Stimulated activated CD4-positive, alpha-beta T cell treated with anti-CD3 and anti-CD28 coated beads, Interleukin-4, amount 100 ng/mL, for 1 hour (primary cell): ENCODE measurements at regions not wholly inside any gene's neighbourhood (a gene's known extent, or its start where the extent isn't known, plus 50 kb on each side); places are given as distances from the start of the nearest gene placed in this dataset.
"Not testable (repeated sequence)": the region's sequence is repeated elsewhere in the genome, so short reads cannot be mapped to it uniquely, and the experiment has no call there.

ENCODE experiments used
- DNase-seq: peaks from one replicate; pipeline ENCODE4 v3.0.0-alpha.2; 2020

DNA sequence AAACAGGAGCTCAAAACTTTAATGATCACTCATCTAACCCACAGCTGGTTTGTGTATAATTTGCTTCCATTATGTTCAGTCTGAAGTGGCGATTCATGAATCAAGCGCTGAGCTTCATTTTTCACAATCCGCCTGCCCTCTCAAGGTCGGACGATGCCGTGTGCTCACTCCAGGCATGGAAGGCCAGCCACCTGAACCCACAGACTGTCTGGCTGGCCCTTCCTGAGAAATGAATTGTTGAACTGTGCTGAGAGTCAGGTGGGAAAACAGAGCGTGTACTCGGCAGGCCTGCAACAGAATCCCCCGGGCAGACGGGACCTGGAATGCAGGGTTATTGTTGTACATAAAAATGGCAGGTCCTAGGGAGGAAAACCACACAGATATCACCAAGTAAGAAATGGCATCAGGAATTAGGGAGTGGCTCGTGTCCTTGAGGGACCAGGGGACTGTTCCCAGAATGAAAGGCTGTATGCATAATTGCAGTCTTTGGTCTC is 375.7 kb downstream of the IRX2 start:
- no peak for DNase-seq

DNA sequence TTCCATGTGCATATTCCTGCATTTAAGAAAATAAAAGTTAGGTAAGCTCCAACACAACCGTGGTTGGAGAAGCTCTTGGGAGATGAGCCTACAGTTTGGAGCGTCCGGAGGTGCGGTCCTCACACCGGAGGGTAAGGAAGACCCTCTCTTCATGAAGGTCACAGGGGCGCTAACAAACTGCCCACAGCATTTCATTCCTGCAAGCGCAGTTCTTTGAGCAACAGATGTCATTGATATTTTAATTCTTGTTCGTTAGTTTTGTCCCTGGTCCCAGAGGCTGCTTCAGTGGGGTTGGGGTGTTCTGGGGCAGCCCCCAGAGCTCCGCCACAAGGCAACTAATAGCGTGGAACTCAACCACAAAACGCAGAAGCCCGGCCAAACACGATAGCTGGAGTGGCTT is 376.2 kb downstream of the IRX2 start:
- no peak for DNase-seq

DNA sequence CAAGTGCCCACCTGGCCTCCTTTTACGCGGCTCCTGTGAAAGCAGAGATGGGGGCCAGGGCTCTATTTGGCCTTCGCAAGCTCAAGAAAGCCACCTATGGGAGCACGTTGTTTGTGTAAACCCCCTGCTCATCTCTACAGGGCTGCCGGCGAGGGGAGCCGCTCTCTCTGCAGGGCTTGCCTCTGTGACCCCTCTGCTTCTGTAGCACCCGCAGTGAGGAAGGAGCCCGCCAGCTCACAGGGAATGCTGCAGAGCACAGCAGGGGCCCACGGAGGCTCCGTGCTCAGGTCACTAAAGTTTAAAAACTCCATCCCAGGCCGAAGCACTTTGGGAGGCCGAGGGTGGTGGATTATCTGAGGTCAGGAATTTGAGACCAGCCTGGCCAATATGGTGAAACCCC is 376.8 kb downstream of the IRX2 start:
- no peak for DNase-seq

DNA sequence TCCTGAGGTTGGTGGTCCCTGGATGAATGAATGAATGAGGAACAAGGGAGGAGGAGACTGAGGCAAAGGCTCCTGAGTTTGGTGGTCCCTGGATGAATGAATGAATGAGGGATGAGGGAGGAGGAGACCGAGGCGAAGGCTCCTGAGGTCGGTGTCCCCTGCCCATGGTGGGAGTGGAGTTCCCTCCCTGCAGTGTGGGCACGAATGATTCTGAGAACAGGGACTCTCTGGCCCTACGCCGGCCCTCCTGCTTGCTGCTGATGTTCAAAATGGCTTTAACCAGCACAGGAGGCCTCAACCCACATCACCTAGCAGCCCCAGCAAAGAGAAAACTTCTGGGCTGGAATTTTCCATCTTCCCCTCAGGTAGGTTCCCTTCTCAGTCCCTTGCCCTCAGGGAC is 377.8 kb downstream of the IRX2 start:
- no peak for DNase-seq

DNA sequence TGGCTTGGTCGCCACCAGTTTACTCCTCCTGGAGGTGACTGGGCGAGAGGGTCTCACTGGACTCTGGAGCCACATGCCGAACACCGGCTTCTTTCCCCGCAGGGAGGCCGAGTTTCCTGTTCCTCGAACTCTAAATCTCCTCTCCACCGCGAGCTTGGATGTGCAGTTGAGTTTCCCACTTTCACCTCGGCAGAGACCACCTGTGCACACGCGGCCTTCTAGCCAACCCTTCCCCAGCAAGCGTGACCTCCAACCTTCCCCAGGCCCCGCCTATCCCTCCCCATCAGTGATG is 380.1 kb downstream of the IRX2 start:
- no peak for DNase-seq

DNA sequence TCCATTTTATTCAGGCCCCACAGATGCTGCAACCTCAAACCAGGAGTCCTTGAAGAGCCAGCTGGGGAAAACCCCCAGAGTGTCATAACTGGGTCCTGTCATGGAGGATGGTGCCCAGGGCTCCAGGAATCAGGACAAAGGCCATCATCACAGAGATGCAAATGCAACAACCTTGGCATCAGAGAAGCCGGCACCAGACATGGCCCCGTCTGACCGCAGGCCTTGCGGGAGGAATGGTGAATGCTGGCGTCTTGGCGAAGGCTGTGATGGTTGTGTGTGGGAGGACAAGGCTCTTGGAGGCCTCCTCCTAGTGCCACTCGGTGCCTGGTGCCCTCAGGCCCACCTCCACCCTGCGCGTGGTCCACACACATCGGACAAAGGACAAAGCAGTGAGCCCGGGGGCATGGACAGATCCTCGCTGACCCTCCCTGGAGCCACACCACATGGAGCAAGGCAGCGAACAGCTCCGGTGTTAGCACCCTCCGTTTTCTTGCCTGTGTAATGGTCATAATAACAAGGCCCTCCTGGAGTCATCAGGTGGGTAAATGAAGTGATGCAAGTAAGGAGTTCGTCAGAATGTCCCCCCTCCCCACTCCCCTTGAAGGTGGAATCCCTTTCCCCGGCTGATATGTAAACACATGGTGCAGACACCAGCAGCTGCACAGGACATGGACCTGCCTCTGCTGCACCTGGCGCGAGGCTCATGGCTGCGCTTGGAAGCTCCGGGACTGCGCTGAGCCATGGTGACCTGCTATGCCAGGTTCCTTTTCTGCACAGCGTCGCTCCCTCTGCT is 380.7 kb downstream of the IRX2 start:
- no peak for DNase-seq

DNA sequence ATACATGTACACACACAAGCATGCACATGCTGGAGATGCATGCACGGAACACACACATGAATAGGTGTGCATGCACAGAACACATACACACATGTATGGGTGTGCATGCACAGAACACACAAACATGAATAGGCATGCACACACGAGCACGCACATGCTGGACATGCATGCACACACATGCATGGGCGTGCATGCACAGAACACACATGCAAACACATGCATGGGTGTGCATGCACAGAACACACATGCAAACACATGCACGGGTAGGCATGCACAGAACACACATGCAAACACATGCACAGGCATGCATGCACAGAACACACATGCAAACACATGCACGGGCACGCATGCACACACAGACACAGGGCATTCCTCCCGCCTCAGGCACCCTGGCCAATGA is 382.3 kb downstream of the IRX2 start:
- DNase-seq = no peak

DNA sequence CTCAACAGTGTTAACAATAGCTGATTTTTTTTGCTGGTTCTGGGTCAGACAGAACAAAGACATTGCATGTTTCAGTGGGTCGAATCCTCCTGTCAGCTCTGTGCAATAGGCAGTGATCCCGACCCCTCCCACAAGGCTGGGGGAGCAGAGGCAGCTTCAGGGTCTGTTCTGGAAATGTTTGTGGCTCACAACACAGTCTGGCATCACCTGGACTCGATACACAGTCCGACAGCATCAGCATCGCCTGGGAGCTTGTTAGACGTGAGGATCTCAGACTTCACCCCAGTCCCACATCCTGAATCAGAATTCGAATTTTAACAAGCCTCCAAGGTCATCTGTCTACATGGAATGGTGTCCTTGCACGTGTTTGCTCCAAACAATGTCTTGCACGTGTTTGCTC is 384.7 kb downstream of the IRX2 start:
- no peak for DNase-seq

DNA sequence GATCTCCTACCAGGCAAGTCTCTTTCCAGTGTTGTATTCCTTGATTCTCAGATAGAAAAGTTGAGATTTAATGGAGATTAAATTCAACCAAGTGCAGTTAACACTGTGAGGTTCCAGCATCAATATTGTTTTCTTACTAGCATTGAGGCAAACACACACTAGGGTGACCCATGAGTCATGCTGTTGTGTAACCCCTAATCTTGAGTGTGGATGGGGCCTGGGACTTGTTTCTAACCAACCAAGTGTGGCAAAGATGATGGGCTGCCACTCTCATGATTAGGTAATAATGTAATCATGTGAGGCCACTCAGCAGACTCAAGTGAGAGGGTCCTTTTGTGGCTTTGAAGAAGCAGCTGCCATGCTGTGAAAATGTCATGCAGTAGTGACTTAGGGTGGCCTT is 394.2 kb downstream of the IRX2 start:
- DNase-seq = no peak

DNA sequence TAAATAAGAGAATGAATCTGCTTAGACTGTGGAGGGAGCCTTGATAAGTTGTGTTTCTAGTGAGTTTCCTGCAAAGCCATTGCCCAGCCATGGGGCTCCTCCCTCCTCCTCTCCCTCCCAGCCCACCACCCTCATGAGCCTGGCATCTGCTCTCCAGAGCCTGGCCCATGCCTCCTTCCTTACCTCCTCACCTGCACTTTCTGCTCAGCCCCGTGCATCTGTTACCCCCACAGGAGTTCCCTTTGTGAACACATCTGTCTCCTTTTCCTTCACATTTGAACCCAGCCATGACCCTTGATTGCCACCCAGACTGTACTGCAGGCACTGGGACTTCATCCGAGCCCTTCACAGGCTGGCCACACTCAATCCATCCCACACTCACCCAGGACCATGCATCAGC is 395.6 kb downstream of the IRX2 start:
- no peak for DNase-seq

DNA sequence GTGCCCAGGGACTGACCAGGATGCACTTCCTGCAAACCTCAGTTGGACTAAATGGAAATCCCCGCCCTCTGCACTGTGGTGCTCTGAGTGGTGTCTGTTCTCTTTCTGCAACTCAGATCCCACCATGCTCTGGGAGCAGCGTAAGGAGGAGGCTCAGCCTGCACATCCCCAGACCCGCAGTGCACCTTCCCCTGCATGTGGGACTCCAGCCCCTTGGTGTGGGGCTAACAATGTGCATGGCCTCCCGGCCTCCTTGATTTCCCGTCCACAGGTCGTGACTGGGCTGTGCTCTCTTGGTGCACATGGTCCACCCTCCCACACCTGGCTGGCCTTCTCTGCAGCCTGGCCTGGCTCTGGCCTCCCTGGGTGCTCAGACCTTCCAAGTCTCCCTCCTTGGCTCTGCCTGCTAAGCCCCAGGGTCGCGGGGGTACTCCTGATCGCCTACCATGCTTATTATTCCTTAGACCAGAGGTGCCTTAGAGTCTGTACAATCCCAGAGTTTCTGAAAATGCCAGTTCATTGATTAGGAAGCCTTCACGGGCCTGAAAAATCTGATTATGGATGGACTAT is 397.5 kb downstream of the IRX2 start:
- DNase-seq = no peak

DNA sequence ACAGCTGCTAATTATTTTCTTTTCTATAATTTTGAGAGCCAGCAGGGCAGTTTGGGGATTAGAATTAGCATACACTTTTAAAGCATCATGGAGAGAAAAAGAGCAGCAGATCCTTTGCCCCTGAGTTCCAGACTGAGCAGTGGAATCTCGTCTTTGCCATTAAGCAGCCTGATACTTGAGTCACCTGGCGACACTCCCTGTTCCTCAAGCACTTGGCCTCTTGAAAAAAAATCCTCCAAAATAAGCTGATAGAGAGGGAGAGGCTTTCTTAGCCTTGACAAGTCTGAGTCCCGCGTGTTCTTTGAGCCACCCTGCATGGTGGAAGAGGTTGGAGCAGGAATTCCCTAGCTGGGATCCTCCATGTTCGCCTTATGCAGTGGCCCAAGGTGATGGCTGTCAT is 398.3 kb downstream of the IRX2 start:
- no peak for DNase-seq

DNA sequence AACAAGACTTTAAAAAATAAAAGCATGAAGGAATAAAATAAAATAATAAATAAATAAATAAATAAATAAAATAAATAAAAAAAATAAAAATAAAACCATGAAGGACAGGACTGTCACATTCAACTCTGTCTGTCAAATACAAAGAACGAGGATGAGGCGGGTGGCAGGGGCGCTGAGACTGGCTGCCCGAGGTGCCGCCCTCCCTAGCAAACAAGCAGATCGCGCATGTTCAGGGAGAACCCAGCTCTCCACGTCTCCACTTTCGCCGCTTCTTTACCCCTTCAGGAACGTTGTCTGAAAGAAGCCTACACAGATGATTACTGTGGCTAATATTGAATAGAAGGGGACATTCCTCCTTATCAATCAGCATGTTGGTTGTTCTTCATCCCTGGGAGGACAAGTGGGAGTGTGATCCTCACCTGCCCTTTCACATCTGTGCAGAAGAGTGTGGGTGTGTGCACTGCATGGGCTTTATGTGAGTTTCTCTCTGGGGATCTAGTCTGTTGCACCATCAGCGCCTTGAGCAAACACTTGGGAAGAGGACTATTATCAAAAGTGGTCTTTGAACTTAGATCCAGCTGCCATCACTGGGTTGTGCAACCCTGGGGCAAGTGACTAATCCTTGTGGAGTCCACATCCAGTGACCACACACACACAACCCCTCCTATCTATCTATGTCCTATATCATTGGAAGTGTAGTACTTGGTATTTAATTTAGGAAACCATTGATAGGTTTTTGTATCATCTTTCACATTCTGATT is 399.2 kb downstream of the IRX2 start:
- DNase-seq = no peak

DNA sequence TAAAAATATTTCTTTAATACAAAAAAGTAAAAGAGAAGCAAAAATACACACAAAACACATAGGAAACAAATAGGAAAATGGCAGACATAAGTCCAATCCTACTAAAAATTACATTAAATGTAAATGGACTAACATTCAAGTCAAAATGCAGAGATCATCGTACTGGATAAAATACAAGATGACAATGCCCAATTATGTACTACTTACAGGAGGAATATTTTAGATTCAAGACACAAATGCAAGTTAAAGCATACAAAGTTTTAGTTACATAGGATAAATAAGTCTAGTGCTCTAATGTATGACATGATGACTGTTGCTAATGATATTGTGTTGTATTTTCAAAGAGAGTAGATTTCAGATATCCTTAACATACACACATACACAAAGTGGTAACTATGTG is 401.7 kb downstream of the IRX2 start:
- DNase-seq = not testable (repeated sequence)

DNA sequence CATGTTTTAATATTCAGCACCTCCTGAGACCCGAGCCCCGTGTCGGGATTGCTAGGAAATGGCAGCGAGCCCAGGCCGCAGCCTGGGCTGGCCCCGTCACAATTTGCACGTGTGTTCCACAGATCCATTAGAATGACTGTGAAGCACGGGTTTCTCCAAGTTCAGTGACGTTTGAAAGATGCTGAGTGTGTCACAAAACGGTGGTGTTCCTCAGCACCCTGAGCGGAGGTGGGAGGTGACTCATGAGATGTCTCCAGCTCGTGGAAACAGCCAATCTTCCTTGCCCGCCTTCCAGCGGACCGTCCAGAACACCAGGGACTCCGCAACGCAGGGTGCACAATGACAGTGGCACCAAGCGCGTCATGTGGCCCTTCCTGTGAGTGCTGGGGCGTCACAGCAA is 412.8 kb downstream of the IRX2 start:
- no peak for DNase-seq

DNA sequence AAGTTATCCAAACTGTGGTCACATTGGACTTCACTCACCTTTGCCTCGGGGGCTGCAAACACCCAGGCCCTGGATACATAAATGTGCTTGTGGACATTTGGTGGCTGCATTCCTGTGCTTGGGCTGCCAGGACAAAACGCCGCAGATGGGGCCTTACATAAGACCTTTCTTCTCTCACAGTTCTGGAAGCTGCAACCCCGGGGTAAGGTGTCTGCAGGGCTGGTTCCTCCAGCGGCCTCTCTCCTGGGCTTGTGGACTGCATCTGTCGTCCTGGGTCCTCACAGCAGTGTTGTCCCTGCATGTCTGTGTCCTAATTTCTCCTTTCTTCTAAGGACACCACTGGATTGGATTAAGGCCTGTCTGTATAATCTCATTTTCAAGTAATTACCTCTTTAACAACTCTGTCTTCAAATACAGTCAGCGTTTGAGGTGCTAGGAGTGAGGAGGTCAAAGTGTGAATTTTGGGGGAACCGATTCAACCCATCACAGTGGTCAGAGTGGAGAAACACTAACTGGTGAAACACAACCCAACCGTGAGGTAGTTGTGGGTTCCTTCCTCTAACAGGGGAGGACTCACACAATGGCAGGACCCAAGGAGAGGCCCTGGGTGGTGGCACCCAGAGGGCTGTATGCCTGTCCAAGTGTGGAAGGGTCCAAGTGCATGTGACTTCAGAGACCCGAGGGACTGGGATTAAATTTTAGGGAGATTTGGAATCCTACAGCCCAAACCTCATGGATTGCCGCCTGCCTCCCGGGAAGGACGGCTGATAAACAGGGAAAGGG is 415.6 kb downstream of the IRX2 start:
- no peak for DNase-seq

DNA sequence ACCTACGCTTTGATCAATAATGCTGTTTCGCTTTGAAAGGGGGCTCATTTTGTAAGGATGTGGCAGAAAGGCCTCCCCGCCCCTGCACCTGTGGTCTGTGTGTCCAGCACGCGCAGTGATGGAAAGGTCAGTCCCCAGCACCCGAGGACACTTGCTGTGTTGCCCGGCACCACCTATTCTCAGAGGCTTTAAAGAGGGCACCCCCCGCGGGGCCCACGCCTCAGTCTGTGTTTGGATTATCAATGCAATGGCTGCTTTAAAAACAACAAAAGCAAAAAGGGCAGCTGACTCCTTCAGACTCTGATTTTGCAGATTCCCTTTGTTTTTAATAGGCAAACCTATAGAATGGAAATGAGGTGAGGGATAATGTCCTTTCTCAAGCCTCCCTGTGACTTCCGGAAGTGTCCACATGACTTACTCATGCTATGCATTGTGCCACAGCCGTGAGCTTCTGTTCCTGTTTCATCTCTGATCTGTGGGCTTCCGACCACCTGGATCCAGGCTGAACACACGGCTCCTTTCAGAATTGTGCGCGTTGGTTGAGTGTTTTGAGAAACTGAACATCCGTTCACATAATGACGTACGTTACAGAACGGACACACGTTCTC is 416.2 kb downstream of the IRX2 start:
- no peak for DNase-seq

DNA sequence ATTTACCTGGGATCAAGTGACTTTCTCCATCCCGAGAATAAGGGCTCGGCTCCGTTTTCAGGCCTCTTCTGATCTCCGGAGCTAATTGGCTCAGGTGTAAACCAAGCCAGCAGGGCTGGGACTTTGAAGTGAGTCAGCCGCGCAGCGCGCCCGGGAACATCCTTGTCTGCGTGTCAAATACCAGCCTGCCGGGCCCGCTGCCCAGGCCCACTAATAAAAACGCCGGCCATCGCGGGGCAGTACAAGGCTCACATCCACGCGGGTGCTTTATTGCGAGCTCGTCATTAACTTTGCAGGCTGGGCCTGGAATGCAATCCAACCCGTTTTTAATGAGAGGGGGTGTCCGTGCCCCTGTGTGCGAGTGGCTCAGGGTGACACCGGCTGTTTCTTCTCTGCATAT is 416.8 kb downstream of the IRX2 start:
- DNase-seq = no peak

DNA sequence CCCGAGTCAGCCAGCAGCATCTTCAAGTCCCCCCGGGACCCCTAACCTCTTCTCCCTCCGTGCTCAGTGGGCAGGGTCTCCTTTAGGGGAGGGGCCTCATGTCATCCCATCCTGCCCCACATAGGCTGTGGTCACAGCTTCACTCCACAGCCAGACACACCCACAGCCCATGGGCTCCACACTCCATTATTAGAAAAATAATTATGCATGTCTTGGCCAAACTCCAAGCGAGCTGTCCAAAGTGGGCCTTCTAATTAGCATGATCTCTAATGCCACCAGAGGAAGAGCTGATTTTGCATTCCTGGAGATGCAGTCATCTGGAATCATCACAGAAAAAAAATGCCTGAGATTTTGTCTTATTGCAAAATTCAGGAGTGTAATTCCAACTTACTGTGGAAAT is 418.2 kb downstream of the IRX2 start:
- no peak for DNase-seq

DNA sequence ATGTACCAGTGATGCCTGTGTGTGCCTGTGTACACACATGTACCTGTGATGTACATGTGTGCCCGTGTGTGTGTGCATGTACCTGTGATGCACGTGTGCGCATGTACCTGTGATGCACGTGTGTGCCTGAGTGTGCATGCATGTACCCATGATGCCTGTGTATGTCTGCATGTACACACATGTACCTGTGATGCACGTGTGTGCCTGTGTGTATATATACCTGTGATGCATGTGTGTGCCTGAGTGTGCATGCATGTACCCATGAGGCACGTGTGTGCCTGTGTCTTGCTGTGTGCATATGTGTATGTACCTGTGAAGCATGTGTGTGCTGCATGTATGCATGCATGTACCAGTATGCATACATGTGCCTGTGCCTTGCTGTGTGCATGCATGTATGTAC is 419.0 kb downstream of the IRX2 start:
- no peak for DNase-seq

DNA sequence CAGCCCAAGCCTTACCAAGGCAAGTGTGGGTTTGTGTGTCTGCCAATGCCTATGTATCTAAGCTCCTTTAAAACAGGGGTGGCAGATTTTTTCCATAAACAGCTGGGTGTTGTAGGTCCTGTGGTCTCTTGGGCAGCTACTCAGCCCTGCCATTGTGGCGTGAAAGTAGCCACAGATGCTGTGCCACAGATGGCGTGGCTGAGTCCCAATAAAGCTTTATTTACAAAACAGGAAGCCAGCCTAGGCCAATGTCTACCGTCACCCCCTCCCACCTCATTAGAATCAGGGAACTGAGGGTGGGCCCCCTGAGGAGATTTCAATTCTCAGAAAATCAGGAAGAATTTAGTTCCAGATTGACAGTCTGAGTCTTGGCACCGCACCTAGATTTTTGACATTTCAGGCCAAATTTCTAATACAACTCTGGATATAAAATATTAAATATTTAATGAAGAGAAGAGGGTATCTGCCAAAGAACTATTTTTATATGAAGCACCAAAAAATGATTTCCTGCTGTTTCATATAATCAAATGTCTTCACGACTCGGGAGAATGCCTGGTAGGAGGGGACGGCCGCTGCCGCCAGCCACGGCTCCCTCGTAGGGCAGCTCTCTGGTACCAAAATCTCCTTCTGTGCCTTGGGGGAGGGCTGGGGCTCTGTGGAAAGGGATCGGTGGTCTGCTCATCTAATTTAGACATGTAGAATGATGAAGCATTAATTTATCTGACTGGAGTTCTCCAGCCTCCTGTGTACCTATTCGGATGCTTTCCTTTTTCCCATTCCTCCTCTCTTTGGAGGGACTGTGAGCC is 420.9 kb downstream of the IRX2 start:
- DNase-seq = no peak

DNA sequence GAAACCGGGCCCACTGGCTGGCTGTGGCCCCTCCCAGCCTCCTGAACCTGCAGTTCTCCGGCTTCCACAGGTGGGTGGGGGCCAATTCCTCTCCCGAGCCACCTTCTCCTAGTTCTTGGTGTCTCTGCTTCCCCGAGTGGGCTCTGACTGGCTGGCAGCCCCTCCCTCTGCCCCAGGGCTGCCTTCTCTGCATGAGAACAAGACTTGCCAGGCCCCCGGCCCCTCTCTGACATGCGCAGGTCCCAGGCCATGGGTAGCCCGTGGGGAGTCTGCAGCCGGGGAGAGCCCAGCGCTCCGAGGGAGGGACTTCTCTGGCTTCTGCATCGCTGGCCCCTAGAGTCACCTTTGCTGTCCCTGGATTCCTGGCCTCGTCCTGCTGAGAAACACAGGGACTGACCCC is 421.7 kb downstream of the IRX2 start:
- no peak for DNase-seq
